Epidermal melanocyte (primary cell): ENCODE measurements at regions not wholly inside any gene's neighbourhood (a gene's known extent, or its start where the extent isn't known, plus 50 kb on each side); places are given as distances from the start of the nearest gene placed in this dataset.
"Not testable (repeated sequence)": the region's sequence is repeated elsewhere in the genome, so short reads cannot be mapped to it uniquely, and the experiment has no call there.

Experiments
- DNase-seq: peaks from one replicate; pipeline ENCODE4 v3.0.0; 2011; ENCODE audit warnings: low spot score; ENCODE audit not compliant: insufficient read length

DNA sequence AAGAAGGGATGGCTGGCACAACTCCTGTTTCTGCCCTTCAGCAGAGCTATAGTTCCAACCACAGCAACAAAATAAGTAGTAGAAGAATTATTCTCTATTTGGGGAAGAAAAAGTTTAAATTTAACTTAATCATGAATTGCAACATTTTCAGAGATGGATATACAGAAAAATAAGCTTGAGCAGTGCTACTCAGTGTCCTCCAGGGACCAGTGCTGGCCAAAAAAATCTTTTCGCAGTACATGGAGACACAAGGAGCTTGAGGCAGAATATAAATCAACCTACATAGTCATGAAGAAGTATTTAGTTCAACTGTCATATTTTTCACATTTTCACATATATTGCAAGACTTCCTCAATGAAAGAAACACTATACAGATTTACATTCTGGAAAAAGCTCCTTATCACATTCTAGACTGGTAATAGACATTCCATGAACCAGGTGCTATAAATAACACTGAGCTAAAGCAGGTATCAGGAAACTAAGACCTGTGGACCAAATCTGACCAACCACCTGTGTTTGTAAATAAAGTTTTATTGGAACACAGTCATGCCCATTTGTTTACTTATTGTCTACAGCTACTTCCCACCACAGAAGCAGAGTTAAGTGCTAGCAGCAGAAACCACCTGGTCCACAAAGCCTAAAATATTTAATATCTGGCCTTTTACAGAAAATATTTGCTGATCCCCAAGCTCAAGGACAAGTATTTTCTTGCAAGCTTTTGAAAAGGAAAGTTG, 101.9 kb downstream of the RGS21 start:
- no peak for DNase-seq

DNA sequence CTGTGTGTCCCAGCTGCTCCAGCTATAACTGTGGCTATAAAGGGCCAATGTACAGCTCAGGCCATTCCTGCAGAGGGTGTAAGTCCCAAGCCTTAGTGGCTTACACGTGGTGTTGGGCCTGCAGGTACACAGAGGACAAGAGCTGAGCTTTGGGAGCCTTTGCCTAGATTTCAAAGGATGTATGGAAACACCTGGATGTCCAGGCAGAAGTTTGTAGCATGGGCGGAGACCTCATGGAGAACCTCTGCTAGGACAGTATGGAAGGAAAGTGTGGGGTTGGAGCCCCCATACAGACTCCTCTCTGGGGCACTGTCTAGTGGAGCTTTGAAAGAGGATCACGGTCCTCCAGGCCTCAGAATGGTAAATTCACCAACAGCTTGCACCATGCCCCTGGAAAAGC, 113.9 kb downstream of the RGS21 start:
- no peak for DNase-seq

DNA sequence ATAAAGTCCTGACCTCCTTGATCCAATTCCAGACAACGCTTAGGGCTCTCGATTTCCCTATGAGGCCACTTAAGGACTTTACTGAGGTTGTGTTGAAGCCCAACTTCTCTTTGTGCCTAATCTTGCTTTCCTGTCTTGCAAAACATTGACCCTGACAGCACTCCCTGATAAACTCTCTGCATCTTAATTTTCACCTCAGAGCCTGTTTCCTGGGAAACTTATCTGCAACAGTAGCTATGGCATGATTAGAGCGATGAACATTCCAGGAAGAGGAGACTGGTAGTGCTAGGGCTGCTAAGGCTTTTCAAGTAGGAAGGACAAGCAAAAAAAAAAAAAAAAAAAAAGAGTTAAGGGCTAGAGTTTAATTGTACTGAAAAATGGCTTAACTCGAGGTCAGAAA, 118.9 kb downstream of the RGS21 start:
- no peak for DNase-seq

DNA sequence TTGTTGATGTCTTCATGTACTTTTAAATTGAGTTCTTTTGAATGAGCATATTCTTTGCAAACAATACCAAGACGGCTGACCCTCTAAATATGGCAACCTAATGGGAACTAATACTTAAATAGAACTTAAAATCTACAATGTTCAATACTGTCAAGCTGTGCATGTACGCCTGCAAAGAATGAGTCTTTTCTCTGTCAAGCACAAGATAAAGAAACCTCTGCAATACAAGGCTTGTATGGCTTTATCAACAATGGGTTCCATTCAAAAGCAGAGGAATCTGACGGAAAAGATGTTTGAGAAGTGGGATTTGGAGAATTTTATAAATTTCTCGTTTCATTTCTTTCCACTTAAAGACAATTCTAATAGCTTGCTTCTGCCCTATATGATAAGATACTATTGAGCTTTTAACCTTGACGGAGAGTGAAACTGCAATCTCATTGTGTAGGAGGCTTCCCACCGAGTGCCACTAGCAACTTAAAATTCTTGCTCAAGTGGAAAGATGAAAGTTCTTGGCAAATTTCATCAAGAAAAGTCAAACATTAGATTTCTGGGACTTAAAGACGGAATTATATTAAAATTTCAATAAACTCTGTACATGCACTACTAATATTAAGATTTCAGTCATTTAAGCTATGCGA, 119.8 kb downstream of the RGS21 start:
- no peak for DNase-seq

DNA sequence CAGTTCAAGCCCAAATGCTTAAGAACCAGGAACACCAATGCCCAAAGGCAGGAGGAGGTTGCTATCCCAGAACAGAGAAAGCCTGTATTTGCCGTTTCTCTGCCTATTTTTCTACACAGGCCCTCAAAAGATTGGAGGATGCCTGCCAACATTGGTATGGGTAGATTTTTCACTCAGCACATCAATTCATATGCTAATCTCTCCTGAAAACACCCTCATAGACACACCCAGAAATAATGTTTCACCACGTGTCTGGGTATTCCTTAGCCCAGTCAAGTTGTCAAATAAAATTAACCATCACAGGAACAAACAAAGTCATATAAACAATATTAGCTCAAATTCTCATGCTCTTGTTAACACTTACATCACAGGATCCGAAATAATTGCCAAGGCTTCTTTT, 121.9 kb downstream of the RGS21 start:
- DNase-seq, result no peak

DNA sequence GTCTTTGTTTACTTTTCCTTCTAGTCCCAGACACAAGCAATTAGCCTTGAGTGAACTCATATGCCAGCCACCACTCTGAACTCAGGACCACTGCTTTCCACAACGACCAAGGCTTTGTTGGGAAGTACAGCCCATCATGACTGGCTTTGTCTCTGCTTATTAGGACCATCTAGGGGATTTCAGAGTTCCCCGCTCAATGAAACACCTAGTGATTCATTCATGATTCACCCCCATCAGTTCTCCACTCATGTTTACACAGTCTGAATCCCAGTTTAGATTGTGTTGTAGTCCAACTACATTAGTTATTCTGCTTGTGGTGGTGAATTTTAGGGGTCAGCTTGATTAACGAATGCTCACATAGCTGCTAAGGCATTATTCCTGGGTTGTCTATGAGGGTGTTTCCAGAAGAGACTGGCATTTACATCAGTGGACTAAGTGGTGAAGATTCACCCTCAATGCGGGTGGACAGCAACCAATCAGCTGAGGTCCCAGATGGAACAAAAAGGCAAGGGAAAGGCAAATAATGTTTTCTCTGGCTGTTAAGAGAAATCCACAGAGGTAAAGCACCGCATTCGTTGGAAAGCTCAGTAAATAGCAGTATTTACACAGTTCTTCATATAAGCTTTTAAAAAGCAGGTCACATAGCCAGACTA, 122.7 kb downstream of the RGS21 start:
- no peak for DNase-seq

DNA sequence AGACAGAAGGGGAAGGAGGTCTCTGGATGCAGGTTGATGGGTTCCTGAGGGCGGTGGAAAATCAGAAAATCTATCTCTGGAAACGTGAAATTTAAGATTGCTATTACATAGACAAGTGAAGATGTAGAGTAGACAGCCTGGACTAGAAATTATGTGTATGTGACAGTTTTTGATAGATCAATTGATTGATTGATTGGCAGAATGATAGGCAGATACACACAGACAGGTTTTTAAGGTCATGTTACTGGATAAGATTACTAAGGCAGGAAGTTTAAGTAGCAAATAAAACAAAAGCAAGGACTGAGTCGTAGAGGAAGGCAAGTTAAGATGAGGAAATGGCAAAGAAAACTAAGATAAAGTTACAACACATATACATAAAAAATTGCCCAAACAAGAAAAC, 124.7 kb downstream of the RGS21 start:
- no peak for DNase-seq

DNA sequence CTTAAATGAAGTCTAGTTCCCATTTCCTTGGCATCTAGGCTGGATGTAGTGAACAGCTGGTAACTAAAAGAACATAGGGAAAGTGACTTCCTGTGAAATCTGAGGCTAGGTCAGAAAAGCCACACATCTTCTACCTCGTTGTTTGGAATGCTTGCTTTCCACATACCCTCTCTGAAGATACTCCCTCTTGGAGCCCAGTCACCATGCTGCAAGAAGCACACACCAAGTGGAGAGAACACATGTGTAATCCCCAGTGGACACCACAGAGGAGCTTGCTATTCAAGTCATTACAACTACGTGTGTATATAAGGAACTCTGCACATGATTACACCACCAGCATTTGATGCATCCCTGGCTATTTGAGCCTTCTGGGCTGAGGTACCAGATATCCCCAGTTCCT, 125.9 kb downstream of the RGS21 start:
- no peak for DNase-seq

DNA sequence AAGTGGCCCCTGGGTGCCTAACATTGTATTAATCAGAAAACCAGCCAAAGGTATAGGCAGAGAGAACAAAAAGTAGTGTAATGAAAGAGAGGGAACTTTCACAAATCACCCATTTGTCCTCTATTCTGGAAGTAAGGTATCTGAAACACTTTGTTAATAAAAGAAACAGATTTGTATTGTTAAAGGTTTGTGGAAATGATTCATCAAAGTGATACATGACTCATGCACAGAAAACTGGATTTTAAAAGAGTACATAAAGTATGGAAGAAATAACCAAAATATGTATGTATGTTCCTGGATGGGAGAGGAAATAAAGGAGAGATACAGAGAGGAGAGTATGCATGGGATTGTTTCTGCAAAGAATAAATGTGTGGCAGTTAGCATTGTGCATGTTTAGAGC, 126.8 kb downstream of the RGS21 start:
- DNase-seq, result no peak

DNA sequence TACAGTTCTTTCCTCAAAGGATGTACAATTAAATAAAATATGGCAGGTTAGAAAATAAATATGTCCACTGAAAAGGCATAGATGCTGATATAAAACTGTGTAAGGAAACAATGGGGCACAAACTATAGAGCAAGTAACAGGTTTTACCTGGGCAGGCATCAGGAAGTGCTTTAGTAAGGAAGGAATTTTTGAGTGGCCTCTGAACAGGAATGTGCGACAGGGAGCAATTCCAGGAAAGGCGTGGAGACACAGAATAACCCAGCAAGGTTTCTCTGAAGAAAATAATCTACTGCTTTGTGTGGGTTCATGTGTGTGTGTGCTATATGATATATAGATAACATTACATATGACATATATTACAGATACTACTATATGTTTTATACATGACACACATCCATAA, 128.4 kb downstream of the RGS21 start:
- no peak for DNase-seq

DNA sequence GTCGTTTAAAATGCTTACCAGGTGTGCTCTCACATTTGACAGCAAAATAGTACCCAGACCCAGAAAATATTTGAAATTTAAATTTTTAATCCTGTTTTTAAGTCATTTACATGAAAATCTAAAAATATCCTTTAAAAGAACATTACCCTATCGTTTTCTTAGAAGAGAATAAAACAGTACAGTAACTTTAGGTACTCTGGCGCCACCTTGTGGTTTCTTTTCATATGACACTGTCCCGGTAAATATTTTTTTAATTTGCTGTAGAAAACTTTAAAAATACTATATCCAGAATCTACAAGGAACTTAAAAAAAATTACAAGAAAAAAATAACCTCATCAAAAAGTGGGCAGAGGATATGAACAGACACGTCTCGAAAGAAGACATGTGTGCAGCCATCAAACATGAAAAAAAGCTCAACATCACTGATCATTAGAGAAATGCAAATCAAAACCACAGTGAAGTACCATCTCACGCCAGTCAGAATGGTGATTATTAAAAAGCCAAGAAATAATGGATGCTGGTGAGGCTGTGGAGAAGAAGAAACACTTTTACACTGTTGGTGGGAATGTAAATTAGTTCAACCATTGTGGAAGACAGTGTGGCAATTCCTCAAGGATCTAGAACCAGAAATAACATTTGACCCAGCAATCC, 129.2 kb downstream of the RGS21 start:
- no peak for DNase-seq

DNA sequence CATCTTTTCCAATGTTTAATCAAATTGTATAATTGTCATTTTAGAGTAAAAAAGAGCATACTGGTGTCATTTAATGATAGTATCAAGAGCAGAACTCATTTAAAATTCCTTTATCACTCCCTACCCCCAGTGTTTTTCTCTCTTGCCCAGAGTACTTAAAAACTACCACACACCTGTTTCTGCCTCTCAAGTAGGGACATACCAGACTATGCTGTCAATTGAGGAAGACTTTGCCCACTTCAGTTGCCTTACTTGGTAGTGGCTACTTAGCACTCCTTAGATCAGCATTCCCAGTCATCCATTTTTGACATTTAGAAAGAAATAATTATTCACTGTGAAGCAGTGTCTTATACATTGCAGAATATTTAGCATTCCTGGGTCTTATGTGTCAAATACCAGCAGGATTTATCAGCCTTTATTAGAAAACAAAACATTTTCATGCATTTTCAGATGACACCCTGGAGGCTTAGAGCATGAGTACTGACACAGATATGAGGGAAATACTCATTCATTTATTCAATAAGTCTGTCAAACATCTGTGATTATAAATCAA, 127.5 kb upstream of the RGS1 start:
- no peak for DNase-seq

DNA sequence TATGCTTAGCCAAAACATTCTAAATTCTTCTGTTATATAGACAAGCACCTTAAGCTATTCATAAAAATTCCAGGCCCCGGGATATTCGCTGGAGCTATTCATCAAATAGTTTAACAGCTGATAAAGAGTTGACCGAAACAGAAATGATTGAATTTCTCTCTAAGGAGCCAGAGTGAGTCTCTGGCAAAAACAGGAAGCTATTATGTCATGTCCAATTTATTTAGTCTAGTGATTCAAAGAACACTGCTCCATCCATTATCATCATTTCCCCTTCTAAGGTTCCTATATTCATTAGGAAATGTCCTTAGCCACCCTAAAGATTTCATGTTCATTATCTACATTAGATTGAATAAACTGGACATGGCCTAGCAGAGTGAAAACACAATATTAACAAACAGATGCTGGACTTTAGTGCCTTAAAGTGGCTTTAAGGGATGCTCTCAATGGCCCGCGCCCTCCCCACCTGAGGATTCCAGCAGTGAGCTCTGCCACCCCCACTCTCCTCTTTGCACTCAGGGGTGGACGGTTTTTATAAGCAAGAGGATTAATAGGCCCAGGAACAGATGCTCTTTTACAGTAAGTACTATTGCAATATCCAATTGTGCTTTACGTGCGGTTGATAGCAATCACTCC, 122.1 kb upstream of the RGS1 start:
- DNase-seq, result no peak

DNA sequence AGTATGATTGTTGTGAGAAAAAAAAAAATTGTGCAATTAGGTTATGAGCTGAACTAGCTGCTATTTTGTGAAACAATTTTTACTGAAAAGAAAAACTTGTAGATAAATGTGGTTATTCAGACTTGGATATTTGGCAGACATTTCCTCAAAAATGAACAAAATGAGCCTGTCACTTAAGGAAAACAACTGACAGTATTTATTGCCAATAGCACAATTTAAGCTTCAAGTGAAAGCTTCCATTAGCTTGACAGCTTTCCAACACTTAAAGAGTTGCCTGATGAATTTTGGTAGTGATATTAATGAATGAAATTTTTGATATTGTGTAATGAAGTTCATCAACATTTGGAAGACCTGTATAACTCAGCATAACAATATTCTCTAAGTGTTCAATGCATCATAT, 116.1 kb upstream of the RGS1 start:
- DNase-seq, result no peak

DNA sequence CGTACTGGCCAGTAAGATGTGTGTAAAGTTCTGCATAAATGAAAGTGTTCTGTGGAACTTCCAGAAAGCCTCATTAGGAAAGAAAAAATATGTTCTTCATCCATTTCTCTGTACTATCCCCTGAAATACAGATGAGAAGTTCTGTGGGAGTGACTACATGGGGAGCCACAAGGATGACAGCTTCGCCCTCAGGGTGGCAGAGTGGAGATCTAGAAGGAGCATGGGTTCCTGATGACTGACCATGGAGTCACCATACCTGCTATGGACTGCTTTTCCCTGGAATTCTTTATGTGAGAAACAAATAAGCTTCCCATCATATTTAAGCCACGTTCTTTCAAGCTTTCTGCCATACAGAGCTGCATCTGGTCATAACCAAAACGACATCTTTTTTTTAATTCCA, 113.9 kb upstream of the RGS1 start:
- DNase-seq, result no peak

DNA sequence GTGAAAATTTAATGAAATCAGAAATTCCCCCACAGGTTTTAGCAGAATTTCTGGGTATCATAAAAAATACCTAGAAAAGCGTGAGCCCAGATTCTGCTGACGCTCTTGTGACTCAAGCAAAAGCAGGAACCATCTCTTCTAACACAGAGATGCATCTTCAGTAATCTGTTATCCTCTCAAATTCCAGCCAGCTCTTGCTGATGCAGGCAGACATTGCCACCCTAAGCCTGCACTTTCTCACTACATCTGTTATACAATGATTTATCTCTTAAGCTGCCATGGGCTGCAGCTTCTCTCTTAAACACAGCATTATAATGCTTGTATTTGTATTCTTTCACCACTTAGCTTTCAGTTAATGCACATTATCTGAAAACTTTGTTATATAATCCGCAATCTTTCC, 113.0 kb upstream of the RGS1 start:
- no peak for DNase-seq

DNA sequence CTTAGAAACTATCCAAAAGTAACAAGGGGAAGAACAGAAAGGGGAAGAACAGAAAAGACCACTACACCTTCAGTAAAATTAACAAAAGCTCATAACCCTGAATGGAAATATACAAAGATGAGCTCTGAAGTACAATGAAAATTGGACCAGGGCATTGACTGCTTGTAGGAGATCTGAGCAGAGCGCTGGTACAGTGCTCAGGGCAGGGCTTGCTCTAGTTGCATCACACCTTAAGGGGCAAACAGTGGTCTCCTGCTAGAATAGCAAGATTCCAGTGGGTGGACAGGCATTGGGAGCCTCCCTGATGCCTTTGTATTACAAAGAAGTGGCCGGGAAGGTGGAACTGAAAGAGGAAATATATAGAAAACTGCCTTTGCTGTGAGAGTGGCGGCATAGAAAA, 111.9 kb upstream of the RGS1 start:
- DNase-seq, result no peak

DNA sequence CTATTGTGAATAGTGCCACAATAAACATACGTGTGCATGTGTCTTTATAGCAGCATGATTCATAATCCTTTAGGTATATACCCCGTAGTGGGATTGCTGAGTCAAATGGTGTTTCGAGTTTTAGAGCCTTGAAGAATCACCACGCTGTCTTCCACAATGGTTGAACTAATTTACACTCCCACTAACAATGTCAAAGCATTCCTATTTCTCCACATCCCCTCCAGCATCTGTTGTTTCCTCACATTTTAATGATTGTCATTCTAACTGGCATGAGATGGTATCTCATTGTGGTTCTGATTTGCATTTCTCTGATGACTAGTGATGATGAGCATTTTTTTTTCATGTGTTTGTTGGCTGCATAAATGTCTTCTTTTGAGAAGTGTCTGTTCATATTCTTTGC, 110.4 kb upstream of the RGS1 start:
- DNase-seq, result not testable (repeated sequence)

DNA sequence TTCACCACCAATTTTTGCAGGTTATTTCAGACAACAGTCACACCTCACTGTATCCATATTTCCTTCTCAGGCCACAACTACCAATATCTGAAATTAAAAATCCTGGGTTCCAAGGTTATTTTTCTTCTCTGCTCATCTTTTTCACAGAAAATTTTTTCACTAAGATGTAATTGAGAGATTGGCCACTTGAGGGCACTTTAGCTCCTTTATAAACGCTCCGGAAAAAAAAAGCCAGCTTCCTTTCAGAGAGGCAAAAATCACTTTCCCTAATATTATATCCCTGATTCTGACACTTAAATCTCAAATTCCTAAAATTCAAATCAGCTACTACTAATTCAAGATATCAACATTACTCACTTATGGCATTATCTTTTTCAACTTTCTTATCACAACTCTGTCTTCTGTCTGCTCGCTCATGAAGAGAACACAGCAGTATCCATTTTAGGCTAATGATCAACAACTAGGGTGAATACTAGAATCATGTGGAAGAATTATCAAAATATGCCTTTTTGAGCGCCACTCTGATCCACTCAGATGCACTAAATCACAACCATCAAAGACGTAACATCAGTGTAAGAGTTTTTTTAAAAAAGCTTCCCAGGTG, 101.4 kb upstream of the RGS1 start:
- DNase-seq, result peak; percentile 17

DNA sequence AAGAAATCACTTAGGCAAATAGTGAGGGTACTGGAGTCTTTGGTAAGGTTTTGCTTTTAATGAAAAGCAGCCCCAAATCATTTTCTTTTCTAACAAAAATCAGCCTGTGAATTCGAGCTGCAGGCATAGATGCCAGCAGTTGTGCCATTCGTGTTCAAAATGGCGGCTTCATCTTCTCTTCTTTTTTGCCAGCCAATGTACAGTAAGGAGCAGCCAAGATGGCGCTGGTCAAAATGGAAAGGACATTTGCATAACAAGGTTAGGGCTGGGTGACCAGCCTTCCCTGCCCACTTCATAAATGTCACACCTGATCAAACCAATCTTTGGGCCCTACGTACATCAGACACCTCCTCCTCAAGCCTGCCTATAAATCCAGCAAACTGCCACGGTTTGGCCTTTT, 100.2 kb upstream of the RGS1 start:
- DNase-seq, result no peak

DNA sequence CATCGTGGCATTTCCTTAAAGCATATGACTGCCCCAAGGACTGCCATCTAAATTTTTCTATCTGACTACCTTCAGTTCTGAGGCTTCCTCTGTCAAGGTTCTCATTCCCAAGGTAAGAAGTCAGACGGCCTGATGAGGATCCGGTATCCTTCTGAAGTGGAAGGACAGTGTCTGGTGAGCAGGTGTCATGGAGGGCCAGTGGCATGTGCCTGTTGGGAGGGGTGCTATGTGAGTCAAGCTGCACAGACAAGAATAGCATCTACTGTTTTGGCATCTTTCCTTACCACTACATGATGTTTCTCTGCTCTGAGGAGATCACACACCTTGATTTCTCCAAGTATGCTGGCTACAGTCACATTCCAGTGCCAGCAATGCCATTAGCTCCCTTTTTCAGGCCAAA, 99.6 kb upstream of the RGS1 start:
- DNase-seq, result no peak
